ENCODE measurements at regions not wholly inside any gene's neighbourhood (a gene's known extent, or its start where the extent isn't known, plus 50 kb on each side); places are given as distances from the start of the nearest gene placed in this dataset.

DNA sequence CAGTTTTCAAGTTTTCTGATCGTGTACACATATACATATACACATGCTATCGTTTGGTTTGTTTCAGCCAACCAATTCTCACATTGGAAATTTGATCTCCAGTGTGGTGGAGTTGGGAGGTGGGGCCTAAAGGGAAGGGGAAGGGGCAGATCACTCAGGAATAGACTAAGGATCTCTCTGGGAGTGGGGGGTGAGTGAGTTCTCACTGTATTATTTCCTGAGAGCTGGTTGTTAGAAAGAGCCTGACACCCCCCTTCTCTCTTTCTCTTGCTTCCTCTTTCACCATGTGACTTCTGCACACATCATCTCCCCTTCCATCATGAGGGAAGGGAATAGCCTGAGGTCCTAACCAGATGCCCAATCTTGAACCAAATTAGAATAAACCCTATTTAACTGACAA lies 551.7 kb downstream of the MAT2B start:
- H3K4me3 ChIP-seq (ENCODE audit: low read depth in 1 of 3, low read length in 3 of 3), result no peak overlapping the region
- no peak overlapping the region for H3K9ac ChIP-seq (ENCODE audit: low read depth in 1 of 2, low read length in 2 of 2)
- no peak for DNase-seq (ENCODE audit: low spot score)
- H3K4me1 ChIP-seq (ENCODE audit: control insufficient read depth in 4 of 4, insufficient read depth in 4 of 4, low read length in 3 of 4), result peaks cover 0 to 2% (median 0%) of the 10 kb centered on the region in 4 donors
- H3K9me3 ChIP-seq (ENCODE audit: control insufficient read depth in 4 of 4, low read length in 3 of 4), result no peaks in the 10 kb centered on the region
- TF ChIP-seq HNF4A (conservative IDR thresholded peaks at IDR 0.05), result no peak
- TF ChIP-seq FOXA2 (IDR thresholded peaks at IDR 0.05), result no peak
- H3K27me3 ChIP-seq (ENCODE audit: control insufficient read depth in 4 of 4, insufficient read depth in 4 of 4, low read length in 3 of 4), result no peaks in the 10 kb centered on the region
- H3K36me3 ChIP-seq (ENCODE audit: control insufficient read depth in 4 of 4, insufficient read depth in 3 of 4, low read depth in 1 of 4, low read length in 3 of 4), result no peaks in the 10 kb centered on the region
- WGBS, result 79% methylated on average over 2 of the region's 2 CpGs
- H3K27ac ChIP-seq (ENCODE audit: low read depth in 1 of 2, low read length in 2 of 2), result no peak overlapping the region

DNA sequence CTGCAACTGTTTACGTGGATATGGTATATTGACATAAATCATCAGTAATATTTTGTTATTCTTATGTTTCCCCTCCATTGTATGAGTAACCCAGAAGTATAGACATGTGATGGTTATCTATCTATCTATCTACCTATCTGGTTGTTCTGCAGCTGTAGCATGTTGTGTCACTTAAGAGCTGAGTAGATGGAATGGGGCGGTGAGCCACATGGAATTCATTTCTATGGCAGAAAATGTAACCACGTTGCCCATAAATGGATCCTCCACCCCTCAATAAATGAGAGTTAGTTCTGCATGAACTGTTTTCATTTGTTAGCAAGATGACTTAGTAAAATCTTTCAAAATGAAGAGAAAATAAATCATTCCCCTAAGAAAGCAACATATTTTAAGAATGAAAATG lies 553.2 kb downstream of the MAT2B start:
- H3K4me3 ChIP-seq (ENCODE audit: low read depth in 1 of 3, low read length in 3 of 3), result no peak overlapping the region
- H3K4me1 ChIP-seq (ENCODE audit: control insufficient read depth in 4 of 4, insufficient read depth in 4 of 4, low read length in 3 of 4), result peaks cover 0 to 2% (median 0%) of the 10 kb centered on the region in 4 donors
- no peaks in the 10 kb centered on the region for H3K9me3 ChIP-seq (ENCODE audit: control insufficient read depth in 4 of 4, low read length in 3 of 4)
- 71% methylated on average over 3 of the region's 3 CpGs for WGBS
- DNase-seq (ENCODE audit: low spot score), result no peak
- H3K36me3 ChIP-seq (ENCODE audit: control insufficient read depth in 4 of 4, insufficient read depth in 3 of 4, low read depth in 1 of 4, low read length in 3 of 4), result no peaks in the 10 kb centered on the region
- H3K27ac ChIP-seq (ENCODE audit: low read depth in 1 of 2, low read length in 2 of 2), result no peak overlapping the region
- no peak for TF ChIP-seq ATF3 (IDR thresholded peaks at IDR 0.05)
- TF ChIP-seq, protein P1, sequence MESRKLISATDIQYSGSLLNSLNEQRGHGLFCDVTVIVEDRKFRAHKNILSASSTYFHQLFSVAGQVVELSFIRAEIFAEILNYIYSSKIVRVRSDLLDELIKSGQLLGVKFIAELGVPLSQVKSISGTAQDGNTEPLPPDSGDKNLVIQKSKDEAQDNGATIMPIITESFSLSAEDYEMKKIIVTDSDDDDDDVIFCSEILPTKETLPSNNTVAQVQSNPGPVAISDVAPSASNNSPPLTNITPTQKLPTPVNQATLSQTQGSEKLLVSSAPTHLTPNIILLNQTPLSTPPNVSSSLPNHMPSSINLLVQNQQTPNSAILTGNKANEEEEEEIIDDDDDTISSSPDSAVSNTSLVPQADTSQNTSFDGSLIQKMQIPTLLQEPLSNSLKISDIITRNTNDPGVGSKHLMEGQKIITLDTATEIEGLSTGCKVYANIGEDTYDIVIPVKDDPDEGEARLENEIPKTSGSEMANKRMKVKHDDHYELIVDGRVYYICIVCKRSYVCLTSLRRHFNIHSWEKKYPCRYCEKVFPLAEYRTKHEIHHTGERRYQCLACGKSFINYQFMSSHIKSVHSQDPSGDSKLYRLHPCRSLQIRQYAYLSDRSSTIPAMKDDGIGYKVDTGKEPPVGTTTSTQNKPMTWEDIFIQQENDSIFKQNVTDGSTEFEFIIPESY (IDR thresholded peaks at IDR 0.05), result no peak
- TF ChIP-seq SP1 (IDR thresholded peaks at IDR 0.05), result no peak
- TF ChIP-seq NR2F2 (IDR thresholded peaks at IDR 0.05), result no peak
- TF ChIP-seq HNF4A (conservative IDR thresholded peaks at IDR 0.05), result no peak
- TF ChIP-seq RAD21 (IDR thresholded peaks at IDR 0.05), result no peak
- TF ChIP-seq FOXA2 (IDR thresholded peaks at IDR 0.05), result no peak
- TF ChIP-seq MAX (IDR thresholded peaks at IDR 0.05), result no peak
- no peak for TF ChIP-seq YY1 (IDR thresholded peaks at IDR 0.05)
- TF ChIP-seq TAF1 (conservative IDR thresholded peaks at IDR 0.05), result no peak
- TF ChIP-seq HNF4G (IDR thresholded peaks at IDR 0.05), result no peak
- TF ChIP-seq, protein P2, sequence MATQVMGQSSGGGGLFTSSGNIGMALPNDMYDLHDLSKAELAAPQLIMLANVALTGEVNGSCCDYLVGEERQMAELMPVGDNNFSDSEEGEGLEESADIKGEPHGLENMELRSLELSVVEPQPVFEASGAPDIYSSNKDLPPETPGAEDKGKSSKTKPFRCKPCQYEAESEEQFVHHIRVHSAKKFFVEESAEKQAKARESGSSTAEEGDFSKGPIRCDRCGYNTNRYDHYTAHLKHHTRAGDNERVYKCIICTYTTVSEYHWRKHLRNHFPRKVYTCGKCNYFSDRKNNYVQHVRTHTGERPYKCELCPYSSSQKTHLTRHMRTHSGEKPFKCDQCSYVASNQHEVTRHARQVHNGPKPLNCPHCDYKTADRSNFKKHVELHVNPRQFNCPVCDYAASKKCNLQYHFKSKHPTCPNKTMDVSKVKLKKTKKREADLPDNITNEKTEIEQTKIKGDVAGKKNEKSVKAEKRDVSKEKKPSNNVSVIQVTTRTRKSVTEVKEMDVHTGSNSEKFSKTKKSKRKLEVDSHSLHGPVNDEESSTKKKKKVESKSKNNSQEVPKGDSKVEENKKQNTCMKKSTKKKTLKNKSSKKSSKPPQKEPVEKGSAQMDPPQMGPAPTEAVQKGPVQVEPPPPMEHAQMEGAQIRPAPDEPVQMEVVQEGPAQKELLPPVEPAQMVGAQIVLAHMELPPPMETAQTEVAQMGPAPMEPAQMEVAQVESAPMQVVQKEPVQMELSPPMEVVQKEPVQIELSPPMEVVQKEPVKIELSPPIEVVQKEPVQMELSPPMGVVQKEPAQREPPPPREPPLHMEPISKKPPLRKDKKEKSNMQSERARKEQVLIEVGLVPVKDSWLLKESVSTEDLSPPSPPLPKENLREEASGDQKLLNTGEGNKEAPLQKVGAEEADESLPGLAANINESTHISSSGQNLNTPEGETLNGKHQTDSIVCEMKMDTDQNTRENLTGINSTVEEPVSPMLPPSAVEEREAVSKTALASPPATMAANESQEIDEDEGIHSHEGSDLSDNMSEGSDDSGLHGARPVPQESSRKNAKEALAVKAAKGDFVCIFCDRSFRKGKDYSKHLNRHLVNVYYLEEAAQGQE (IDR thresholded peaks at IDR 0.05), result no peak
- TF ChIP-seq EGR1 (IDR thresholded peaks at IDR 0.05; ENCODE audit: low read depth in 2 of 2), result no peak
- TF ChIP-seq GABPA (IDR thresholded peaks at IDR 0.05 in 1 of 2, conservative IDR thresholded peaks at IDR 0.05 in 1 of 2), result no peak
- TF ChIP-seq FOXA1 (IDR thresholded peaks at IDR 0.05), result no peak
- no peak for TF ChIP-seq JUND (IDR thresholded peaks at IDR 0.05)
- TF ChIP-seq CTCF (IDR thresholded peaks at IDR 0.05; ENCODE audit: low read depth, low read length, missing input control), result no peak
- no peak for TF ChIP-seq RXRA (IDR thresholded peaks at IDR 0.05)
- H3K27me3 ChIP-seq (ENCODE audit: control insufficient read depth in 4 of 4, insufficient read depth in 4 of 4, low read length in 3 of 4), result no peaks in the 10 kb centered on the region
- no peak overlapping the region for H3K9ac ChIP-seq (ENCODE audit: low read depth in 1 of 2, low read length in 2 of 2)

All from liver (tissue), 8 donors.